ENCODE measurements at regions not wholly inside any gene's neighbourhood (a gene's known extent, or its start where the extent isn't known, plus 50 kb on each side); places are given as distances from the start of the nearest gene placed in this dataset.
"Not testable (repeated sequence)": the region's sequence is repeated elsewhere in the genome, so short reads cannot be mapped to it uniquely, and the experiment has no call there.

DNA sequence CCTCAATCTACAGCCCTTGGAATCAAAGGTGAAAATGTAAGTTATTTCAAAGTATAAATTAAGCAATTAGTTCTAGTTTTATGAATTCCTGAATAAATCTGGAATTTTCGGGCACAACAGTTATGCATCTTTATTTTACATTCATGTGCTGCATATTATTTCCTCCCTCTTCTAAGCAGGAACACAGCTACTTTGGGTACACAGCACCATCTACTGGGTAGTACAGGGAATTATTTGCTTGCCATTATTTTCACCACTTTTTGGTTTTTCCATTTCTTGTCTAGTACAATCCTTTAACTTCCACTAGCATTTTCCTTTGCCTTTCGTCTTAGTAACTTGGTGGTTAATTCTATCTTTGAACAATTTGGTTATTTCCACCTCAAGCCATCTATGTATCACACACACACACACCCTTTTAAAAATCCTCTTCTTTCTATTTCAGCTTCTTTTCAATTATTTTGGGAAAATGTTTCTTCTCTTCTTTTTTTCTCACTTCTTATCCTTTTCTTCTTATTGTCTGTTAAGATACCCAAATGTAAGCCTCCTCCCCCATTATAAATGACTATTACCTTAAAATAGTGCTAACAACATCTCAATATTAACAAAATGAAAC, 451.0 kb downstream of the MFSD1 start:
- H3K27ac ChIP-seq, result no peak overlapping the region
- 0 to 38% (median 0%) methylated on average over 1 to 2 of the region's 2 CpGs for WGBS, 10 experiments
- peak in 5 of 8 experiments; percentile 25 to 44 (median 42) for ATAC-seq (replicated peaks in 6 of 8)
- H3K4me1 ChIP-seq (replicated peaks in 1 of 2), result peaks cover 16 to 44% of the 10 kb centered on the region in 2 donors
- in situ Hi-C loops (cut with MboI; ENCODE audit: low pct_unique_long_range_greater_than_20kb in 2 of 9, low sequenced_read_pairs in 9 of 9, unreplicated experiment in 9 of 9), result loop anchor here (10.0 to 25.0 kb wide), 9 partner anchors 334 to 759 kb away; partner anchors contain the start of genes LXN (in 1 of the 9) and RARRES1 (in 1 of the 9)
- no peak overlapping the region for H3K4me3 ChIP-seq

DNA sequence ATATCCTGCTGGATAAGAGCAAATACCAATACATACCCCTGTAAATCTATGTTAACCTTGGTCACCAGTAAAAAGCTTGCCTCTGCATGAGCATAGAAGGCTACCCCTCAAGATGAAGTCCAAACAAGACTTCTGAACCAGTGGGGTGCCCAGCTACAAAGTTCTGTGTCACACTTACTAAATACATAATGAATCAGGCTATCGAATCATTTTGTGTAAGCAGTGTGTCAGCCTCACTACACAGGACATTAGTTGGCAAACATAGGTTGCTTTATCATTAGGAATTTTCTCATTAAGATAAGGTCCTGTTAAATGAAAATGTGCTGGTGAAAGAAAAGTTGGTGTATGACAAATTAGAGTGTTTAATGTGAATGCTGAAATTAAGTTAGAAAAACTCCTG, 452.0 kb downstream of the MFSD1 start:
- in situ Hi-C loops (cut with MboI; ENCODE audit: low pct_unique_long_range_greater_than_20kb in 2 of 9, low sequenced_read_pairs in 9 of 9, unreplicated experiment in 9 of 9), result loop anchor here (10.0 to 25.0 kb wide), 9 partner anchors 333 to 758 kb away; partner anchors contain the start of genes LXN (in 1 of the 9) and RARRES1 (in 1 of the 9)
- WGBS, 10 experiments, result 0 to 100% (median 73%) methylated on average over 1 of the region's 1 CpG; no CpG with 5 or more reads in 4 of the 10 experiments
- Histone ChIP-seq H3K4me3 (no peak overlapping the region), H3K27ac (no peak overlapping the region), H3K4me1 (replicated peaks in 1 of 2) (peaks cover 16 to 38% of the 10 kb centered on the region in 2 donors)
- ATAC-seq (replicated peaks in 6 of 8), result no peak

GRCh38 chr3:159257954-159258353, 456.1 kb downstream of the MFSD1 start:
- WGBS, 10 experiments, result 0 to 100% (median 88%) methylated on average over 1 to 4 of the region's 4 CpGs; no CpG with 5 or more reads in 2 of the 10 experiments
- no peak overlapping the region for H3K4me3 ChIP-seq
- H3K27ac ChIP-seq, result no peak overlapping the region
- ATAC-seq (replicated peaks in 6 of 8), result no peak
- in situ Hi-C loops (cut with MboI; ENCODE audit: low pct_unique_long_range_greater_than_20kb in 2 of 9, low sequenced_read_pairs in 9 of 9, unreplicated experiment in 9 of 9), result loop anchor here (5.0 to 25.0 kb wide), 10 partner anchors 329 to 754 kb away; partner anchors contain the start of genes LXN (in 1 of the 9) and RARRES1 (in 1 of the 9)
- peaks cover 0 to 13% of the 10 kb centered on the region in 2 donors for H3K4me1 ChIP-seq (replicated peaks in 1 of 2)

GRCh38 chr3:159258934-159259333, 457.1 kb downstream of the MFSD1 start:
- 0 to 86% (median 28%) methylated on average over 1 to 2 of the region's 2 CpGs; no CpG with 5 or more reads in 5 of the 10 experiments for WGBS, 10 experiments
- H3K4me3 ChIP-seq, result no peak overlapping the region
- peaks cover 0 to 13% of the 10 kb centered on the region in 2 donors for H3K4me1 ChIP-seq (replicated peaks in 1 of 2)
- peak in 4 of 8 experiments; percentile 27 to 48 (median 42) for ATAC-seq (replicated peaks in 6 of 8)
- H3K27ac ChIP-seq, result no peak overlapping the region
- in situ Hi-C loops (cut with MboI; ENCODE audit: low pct_unique_long_range_greater_than_20kb in 2 of 9, low sequenced_read_pairs in 9 of 9, unreplicated experiment in 9 of 9), result loop anchor here (5.0 to 25.0 kb wide), 10 partner anchors 328 to 753 kb away; partner anchors contain the start of genes LXN (in 1 of the 9) and RARRES1 (in 1 of the 9)

DNA sequence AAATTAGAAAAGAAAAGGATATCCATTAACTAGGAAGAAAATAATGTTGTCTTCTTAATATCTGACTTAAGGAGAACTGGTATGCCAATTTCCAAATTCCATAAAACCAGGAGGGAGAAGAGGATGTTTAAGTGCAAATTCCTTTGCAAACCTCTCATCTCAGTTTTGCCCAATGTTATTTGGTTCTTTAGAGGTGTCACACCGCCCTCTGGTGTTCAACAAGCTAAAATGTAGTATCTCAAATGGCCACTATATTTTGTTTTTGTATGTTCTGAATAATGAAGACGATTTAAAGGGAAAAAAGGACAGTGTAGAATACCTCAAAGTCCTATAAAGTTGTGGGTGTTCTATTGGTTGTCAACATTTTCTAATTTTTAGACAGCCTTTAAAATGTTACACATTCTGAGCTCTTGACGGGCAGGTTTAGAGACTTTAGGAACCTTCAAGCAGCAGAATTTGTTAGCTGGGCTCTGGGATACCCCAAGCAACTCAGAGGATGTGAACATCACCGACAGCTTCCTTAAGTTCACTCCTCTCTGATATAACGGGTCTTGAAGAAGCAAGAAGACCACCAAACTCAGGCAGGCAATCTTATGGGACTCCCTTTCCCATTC, 458.3 kb downstream of the MFSD1 start:
- peaks cover 0 to 13% of the 10 kb centered on the region in 2 donors for H3K4me1 ChIP-seq (replicated peaks in 1 of 2)
- no peak overlapping the region for H3K27ac ChIP-seq
- in situ Hi-C loops (cut with MboI; ENCODE audit: low pct_unique_long_range_greater_than_20kb in 2 of 9, low sequenced_read_pairs in 9 of 9, unreplicated experiment in 9 of 9), result loop anchor here in 8 of 9 experiments (10.0 to 25.0 kb wide), 8 partner anchors 327 to 752 kb away; partner anchors contain the start of genes LXN (in 1 of the 8) and RARRES1 (in 1 of the 8)
- WGBS, 10 experiments, result 0 to 60% (median 0%) methylated on average over 1 to 5 of the region's 5 CpGs; no CpG with 5 or more reads in 1 of the 10 experiments
- H3K4me3 ChIP-seq, result no peak overlapping the region
- ATAC-seq (replicated peaks in 6 of 8), result peak in 4 of 8 experiments; percentile 30 to 62 (median 47)

- ATAC-seq (replicated peaks in 6 of 8); H3K4me3 ChIP-seq; H3K27ac ChIP-seq: not testable (repeated sequence)
- 0 to 77% (median 40%) methylated on average over 1 to 4 of the region's 4 CpGs; no CpG with 5 or more reads in 1 of the 10 experiments for WGBS, 10 experiments
- in situ Hi-C loops (cut with MboI; ENCODE audit: low pct_unique_long_range_greater_than_20kb in 2 of 9, low sequenced_read_pairs in 9 of 9, unreplicated experiment in 9 of 9), result loop anchor here in 8 of 9 experiments (10.0 to 25.0 kb wide), 8 partner anchors 326 to 751 kb away; partner anchors contain the start of genes LXN (in 1 of the 8) and RARRES1 (in 1 of the 8)
- H3K4me1 ChIP-seq (replicated peaks in 1 of 2), result peaks cover 0 to 13% of the 10 kb centered on the region in 2 donors
These were observed 459.5 kb downstream of the MFSD1 start for GRCh38 chr3:159261333-159261732.

DNA sequence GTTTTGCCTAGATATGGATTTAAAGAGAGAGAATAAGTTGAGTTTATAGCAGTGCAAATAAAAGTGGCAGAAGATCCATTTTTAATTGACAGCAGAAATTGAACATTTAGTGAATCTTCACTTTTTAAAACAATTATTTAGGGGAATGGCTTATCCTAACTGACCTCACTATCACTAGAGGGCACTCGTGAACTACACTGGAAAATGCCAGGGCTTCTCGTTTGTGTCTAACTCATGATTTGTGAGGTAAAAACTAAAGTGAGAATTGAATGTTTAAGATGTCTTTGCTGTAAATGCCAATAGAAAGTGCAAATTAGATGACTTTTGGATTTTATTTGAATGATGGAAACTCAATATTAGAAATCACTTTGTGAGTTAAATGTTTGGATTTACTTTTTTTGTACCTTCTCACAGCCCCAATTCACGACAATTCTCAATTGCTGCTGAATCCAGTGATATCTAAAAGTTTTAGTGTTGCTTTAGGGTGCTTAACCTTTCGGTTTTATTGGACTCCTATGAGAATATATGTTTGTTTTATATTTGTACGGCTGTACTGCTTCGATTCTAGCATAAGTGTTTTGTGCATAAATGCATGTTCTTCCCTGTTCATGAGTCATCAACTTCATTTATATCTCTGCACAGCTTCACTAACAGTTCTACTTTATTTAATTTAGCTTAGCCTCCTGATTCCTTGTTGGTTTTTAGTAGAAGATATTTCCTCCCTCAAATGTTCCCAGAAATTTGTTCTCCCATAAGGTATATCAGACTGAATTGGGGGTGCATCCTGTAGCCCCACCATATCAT, 462.1 kb downstream of the MFSD1 start:
- H3K4me1 ChIP-seq (replicated peaks in 1 of 2), result peaks cover 0 to 8% of the 10 kb centered on the region in 2 donors
- in situ Hi-C loops (cut with MboI; ENCODE audit: low pct_unique_long_range_greater_than_20kb in 2 of 9, low sequenced_read_pairs in 9 of 9, unreplicated experiment in 9 of 9), result loop anchor here in 8 of 9 experiments (10.0 to 25.0 kb wide), 8 partner anchors 323 to 748 kb away; partner anchors contain the start of genes LXN (in 1 of the 8) and RARRES1 (in 1 of the 8)
- H3K27ac ChIP-seq, result no peak overlapping the region
- peak in 7 of 8 experiments; percentile 48 to 94 (median 60) for ATAC-seq (replicated peaks in 6 of 8)
- no peak overlapping the region for H3K4me3 ChIP-seq
- WGBS, 10 experiments, result 0 to 100% (median 32%) methylated on average over 1 to 6 of the region's 6 CpGs

DNA sequence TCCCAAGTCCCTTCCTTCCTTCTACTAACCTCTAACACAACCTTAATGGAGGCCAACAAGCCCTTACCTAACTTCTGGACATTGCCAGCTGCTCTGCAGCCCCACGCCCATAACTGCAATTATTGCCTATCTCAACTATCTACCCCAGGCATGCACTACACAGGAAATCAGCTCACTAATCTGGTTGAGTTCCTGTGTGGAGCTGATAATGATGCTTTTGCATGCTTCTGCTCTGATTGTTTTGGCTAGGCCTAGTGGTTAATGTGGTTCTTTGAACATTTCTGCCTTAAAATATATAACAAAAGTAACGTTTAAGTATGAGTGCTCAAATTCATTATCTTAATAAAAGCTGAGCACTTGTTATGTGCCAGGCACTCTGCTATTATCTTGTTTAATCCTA, 463.9 kb downstream of the MFSD1 start:
- no peak overlapping the region for H3K27ac ChIP-seq
- in situ Hi-C loops (cut with MboI; ENCODE audit: low pct_unique_long_range_greater_than_20kb in 2 of 9, low sequenced_read_pairs in 9 of 9, unreplicated experiment in 9 of 9), result loop anchor here in 8 of 9 experiments (10.0 to 25.0 kb wide), 8 partner anchors 322 to 747 kb away; partner anchors contain the start of genes LXN (in 1 of the 8) and RARRES1 (in 1 of the 8)
- 17 to 100% (median 75%) methylated on average over 1 to 2 of the region's 2 CpGs; no CpG with 5 or more reads in 3 of the 10 experiments for WGBS, 10 experiments

GRCh38 chr3:159266779-159267178, 464.9 kb downstream of the MFSD1 start:
- no peaks in the 10 kb centered on the region for H3K4me1 ChIP-seq (replicated peaks in 1 of 2)
- no peak overlapping the region for H3K4me3 ChIP-seq
- ATAC-seq (replicated peaks in 6 of 8), result peak in 4 of 8 experiments; percentile 44 to 94 (median 71)
- in situ Hi-C loops (cut with MboI; ENCODE audit: low pct_unique_long_range_greater_than_20kb in 2 of 9, low sequenced_read_pairs in 9 of 9, unreplicated experiment in 9 of 9), result loop anchor here in 8 of 9 experiments (10.0 to 25.0 kb wide), 8 partner anchors 321 to 746 kb away; partner anchors contain the start of genes LXN (in 1 of the 8) and RARRES1 (in 1 of the 8)
- 0 to 93% (median 64%) methylated on average over 1 to 6 of the region's 6 CpGs; no CpG with 5 or more reads in 1 of the 10 experiments for WGBS, 10 experiments
- H3K27ac ChIP-seq, result no peak overlapping the region

More for the DNA sequence above, 463.9 kb downstream of the MFSD1 start:
- Histone ChIP-seq H3K4me1 (replicated peaks in 1 of 2) (no peaks in the 10 kb centered on the region), H3K4me3 (no peak overlapping the region)
- no peak for ATAC-seq (replicated peaks in 6 of 8)

- Histone ChIP-seq H3K27ac (no peak overlapping the region), H3K4me3 (no peak overlapping the region), H3K4me1 (replicated peaks in 1 of 2) (peaks cover 0 to 5% of the 10 kb centered on the region in 2 donors)
- in situ Hi-C loops (cut with MboI; ENCODE audit: low pct_unique_long_range_greater_than_20kb in 2 of 9, low sequenced_read_pairs in 9 of 9, unreplicated experiment in 9 of 9), result loop anchor here in 8 of 9 experiments (25.0 kb wide), 7 partner anchors 315 to 740 kb away; partner anchors contain the start of genes LXN (in 1 of the 8) and RARRES1 (in 1 of the 8)
- WGBS, 10 experiments, result 0 to 100% (median 87%) methylated on average over 2 of the region's 2 CpGs
- no peak for ATAC-seq (replicated peaks in 6 of 8)
These were observed 470.1 kb downstream of the MFSD1 start for GRCh38 chr3:159271799-159272512.

DNA sequence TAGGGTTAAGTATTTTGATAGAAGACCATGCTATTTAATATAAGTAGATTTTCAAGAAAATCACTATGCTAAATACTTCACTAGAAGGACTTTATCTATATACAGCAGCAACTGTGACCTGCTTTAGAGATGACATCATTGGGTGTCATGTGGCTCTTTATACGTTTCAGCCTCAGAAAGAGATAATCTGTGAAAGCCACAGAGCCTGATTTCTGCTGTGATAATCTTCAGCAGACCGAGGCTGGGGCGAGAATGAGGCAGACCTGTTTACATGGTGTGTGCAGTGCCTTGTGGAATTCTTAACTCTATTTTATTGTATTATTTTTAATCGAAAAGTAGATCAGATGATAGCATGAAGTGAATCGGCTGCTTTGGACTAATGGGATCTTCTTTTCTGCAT, 471.2 kb downstream of the MFSD1 start:
- peak in 5 of 8 experiments; percentile 89 to 98 (median 91) for ATAC-seq (replicated peaks in 6 of 8)
- Histone ChIP-seq H3K4me3 (peak overlapping the region in 4 of 5 donors; percentile 15 to 30 (median 23)), H3K4me1 (replicated peaks in 1 of 2) (peaks cover 0 to 5% of the 10 kb centered on the region in 2 donors), H3K27ac (peak overlapping the region in 1 of 2 donors; percentile 20)
- 30 to 77% (median 47%) methylated on average over 2 to 5 of the region's 5 CpGs; no CpG with 5 or more reads in 2 of the 10 experiments for WGBS, 10 experiments
- in situ Hi-C loops (cut with MboI; ENCODE audit: low pct_unique_long_range_greater_than_20kb in 2 of 9, low sequenced_read_pairs in 9 of 9, unreplicated experiment in 9 of 9), result loop anchor here in 8 of 9 experiments (25.0 kb wide), 7 partner anchors 314 to 739 kb away; partner anchors contain the start of genes LXN (in 1 of the 8) and RARRES1 (in 1 of the 8)
